Muscle of leg (tissue), 3 donors: ENCODE measurements at regions not wholly inside any gene's neighbourhood (a gene's known extent, or its start where the extent isn't known, plus 50 kb on each side); places are given as distances from the start of the nearest gene placed in this dataset.
"Not testable (repeated sequence)": the region's sequence is repeated elsewhere in the genome, so short reads cannot be mapped to it uniquely, and the experiment has no call there.

Experiments
- DNase-seq: peaks from one replicate; pipeline ENCODE4 v3.0.0; 2013
- H3K27ac ChIP-seq: one replicate; pipeline ENCODE4 v1.5.1; 2013; ENCODE audit warnings: mild to moderate bottlenecking, low read length, control low read depth
- H3K27me3 ChIP-seq: one replicate; pipeline ENCODE4 v1.6.1; 2013; ENCODE audit warnings: low read length; ENCODE audit not compliant: control insufficient read depth, insufficient read depth
- H3K36me3 ChIP-seq: one replicate; pipeline ENCODE4 v1.6.1; 2013; ENCODE audit warnings: low read length; ENCODE audit not compliant: control insufficient read depth, insufficient read depth
- H3K4me1 ChIP-seq: one replicate; pipeline ENCODE4 v1.6.1; 2013; ENCODE audit warnings: low read length; ENCODE audit not compliant: control insufficient read depth, insufficient read depth
- H3K4me3 ChIP-seq: one replicate; pipeline ENCODE4 v1.5.1; 2013; ENCODE audit warnings: low read length, control low read depth
- H3K9me3 ChIP-seq: replicated peaks from 2 replicates; pipeline ENCODE4 v1.6.1; 2013; ENCODE audit warnings: low read depth, low read length; ENCODE audit not compliant: control insufficient read depth
- WGBS: methylation state at CpG from one replicate; pipeline ENCODE4 v1.1.5; 2013; ENCODE audit warnings: missing lambda C conversion rate; ENCODE audit not compliant: insufficient coverage; 5-methylcytosine and 5-hydroxymethylcytosine counted together

DNA sequence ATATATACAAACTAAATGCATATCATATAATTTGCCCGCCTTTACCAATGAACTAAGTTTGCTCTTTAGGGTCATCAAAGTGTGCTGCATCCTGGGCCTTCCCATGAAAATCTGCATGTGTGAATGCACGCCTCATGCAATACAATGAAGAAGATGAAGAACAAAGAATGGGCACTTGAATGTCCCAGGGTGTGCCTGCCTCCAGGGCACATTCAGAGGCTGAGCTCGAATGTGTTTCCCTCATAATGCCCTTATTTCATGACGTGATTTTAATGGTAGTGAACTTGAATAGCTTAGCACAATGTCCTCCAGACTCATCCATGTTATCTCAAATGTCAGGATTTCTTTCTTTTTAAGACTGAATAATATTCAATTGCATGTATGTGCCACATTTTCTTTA lies 824.9 kb downstream of the TNS3 start:
- 100% methylated on average over 1 of the region's 4 CpGs for WGBS
- Histone ChIP-seq H3K36me3 (no peaks in the 10 kb centered on the region), H3K4me1 (no peaks in the 10 kb centered on the region), H3K9me3 (no peaks in the 10 kb centered on the region), H3K4me3 (no peak overlapping the region), H3K27me3 (no peaks in the 10 kb centered on the region), H3K27ac (no peak overlapping the region)
- DNase-seq: no peak

DNA sequence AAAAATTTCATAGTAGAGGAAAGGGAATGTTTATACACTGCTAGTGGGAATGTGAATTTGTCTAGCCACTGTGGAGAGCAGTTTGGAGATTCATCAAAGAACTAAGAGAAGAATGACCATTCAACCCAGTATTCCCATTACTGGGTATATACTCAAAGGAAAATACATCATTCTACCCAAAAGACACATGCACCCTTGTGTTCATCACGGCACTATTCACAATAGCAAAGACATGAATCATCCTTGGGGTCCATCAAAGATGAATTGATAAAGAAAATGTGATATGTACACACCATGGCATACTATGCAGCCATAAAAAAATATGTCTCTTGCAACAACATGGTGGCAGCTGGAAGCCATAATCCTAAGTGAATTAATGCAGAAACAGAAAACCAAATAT lies 825.7 kb downstream of the TNS3 start:
- Histone ChIP-seq H3K27me3 (no peaks in the 10 kb centered on the region), H3K4me1 (no peaks in the 10 kb centered on the region), H3K4me3 (no peak overlapping the region), H3K36me3 (no peaks in the 10 kb centered on the region), H3K9me3 (no peaks in the 10 kb centered on the region), H3K27ac (no peak overlapping the region)
- DNase-seq: no peak
- WGBS: no CpG with 5 or more reads among the region's 1 CpG

DNA sequence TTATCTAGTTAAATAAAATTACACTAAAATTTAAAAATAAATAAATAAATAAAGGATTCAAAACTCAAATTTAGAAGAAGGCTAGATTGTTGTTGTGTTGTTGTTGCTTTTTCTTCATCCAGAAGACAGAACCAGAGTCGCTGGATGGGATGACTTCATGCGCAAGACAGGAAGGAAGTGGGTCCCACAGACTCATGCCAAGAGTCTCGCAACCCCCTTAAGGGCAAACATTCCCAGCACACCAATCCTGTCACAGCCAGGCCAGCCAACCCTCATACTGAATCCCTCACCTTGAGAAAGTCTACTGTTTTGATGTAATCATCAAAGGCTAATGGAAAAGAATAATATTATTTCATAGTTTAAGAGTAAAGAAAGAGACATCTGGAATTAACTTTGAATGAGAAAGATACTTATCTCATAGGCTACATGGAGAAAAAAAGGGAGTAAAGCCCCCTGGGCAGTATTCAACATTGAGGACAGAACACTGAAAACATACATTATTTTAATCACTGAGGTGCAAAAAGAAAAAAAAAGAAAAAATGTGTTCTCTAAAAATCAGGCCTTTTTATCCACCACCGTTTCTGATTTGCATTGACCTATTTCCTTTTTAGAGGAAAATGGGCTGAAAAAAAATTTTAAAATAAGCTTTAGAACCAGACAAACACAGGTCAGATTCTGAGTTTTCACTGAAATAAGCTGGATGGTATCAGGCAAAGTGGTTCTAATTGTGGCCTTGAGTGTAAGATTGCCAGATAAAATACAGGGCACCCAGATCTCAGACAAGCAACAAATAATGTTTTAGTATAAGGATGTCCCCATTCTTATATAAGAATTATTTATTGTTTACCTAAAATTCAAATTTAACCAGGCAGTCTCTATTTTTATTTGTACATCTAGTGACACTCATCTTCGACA lies 826.5 kb downstream of the TNS3 start:
- no peak for DNase-seq
- no CpG with 5 or more reads among the region's 5 CpGs for WGBS
- H3K36me3 ChIP-seq: no peaks in the 10 kb centered on the region
- no peak overlapping the region for H3K4me3 ChIP-seq
- no peak overlapping the region for H3K27ac ChIP-seq
- H3K4me1 ChIP-seq: no peaks in the 10 kb centered on the region
- H3K9me3 ChIP-seq: no peaks in the 10 kb centered on the region
- no peaks in the 10 kb centered on the region for H3K27me3 ChIP-seq

DNA sequence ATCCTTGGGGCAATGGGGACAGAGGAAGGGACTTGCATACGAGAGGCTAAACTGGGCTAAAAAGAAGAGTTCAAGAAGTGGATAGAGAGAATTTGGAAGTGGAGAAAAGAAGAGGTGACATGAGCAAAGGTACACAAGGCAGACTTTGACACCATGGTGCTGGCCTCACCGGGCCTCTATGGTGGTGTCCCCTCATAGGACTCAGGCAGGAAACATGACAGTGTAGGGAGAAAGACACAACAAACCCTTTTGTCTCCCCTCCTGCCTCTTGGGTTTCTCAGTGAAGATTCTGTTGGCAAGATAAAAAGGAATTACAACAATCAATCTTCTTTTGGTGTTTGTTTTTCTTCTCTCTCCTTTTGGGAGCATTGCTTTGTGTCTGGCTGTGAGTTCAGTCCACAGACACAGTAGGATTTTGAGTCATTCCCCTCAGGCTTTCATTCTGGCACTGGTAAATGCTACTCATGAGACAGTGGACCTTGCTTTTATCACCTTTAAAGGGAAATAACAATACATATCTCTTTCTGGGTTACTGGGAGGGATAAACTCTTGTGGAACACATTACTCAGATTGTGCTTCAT lies 827.7 kb downstream of the TNS3 start:
- H3K9me3 ChIP-seq: no peaks in the 10 kb centered on the region
- H3K4me1 ChIP-seq: no peaks in the 10 kb centered on the region
- H3K27me3 ChIP-seq: no peaks in the 10 kb centered on the region
- DNase-seq: no peak
- no peaks in the 10 kb centered on the region for H3K36me3 ChIP-seq
- no peak overlapping the region for H3K4me3 ChIP-seq
- WGBS: 78% methylated on average over 1 of the region's 2 CpGs
- H3K27ac ChIP-seq: no peak overlapping the region

DNA sequence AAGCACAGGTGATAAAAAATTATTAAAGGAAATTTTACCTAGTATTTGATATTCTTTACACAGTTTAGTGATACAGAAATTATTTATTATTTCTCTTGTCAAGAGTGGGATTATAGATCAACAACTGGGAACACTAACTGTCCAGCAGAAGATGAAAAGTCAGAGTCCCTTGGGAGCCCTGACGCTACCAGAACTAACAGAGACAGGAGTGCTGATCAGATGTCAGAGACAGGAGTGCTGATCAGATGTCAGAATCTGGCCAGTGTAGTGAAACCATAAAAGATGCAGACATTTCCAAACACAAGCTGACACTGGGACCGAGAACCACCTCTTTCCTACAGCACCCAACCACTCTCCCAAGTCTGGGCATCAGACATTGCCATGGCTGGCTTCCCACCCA lies 828.2 kb downstream of the TNS3 start:
- Histone ChIP-seq H3K9me3 (no peaks in the 10 kb centered on the region), H3K27ac (no peak overlapping the region), H3K4me3 (no peak overlapping the region), H3K36me3 (no peaks in the 10 kb centered on the region), H3K27me3 (no peaks in the 10 kb centered on the region), H3K4me1 (no peaks in the 10 kb centered on the region)
- 33% methylated on average over 1 of the region's 2 CpGs for WGBS
- DNase-seq: no peak

DNA sequence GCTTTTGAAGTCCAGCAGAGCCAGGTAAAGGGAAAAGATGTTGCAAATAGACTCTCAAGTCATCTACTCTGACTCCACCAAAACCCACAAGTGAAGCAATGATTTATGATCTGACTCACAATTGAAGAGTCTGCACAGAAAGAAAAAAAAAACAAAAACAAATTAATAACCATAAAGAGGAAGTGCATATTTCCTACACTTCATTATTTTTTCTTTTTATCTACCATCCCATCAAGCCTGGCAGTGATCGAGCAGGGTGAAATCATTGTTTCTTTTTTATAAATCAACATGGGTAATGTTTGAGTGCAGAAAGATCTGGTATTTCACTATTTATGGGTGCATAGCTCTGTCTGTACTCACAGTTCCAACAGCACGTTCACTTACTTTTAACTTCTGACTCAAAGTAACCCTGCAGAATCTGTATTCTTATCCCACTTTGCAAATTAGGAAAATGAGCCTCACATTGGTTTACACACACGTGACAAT lies 829.0 kb downstream of the TNS3 start:
- Histone ChIP-seq H3K27me3 (no peaks in the 10 kb centered on the region), H3K27ac (no peak overlapping the region), H3K9me3 (no peaks in the 10 kb centered on the region), H3K4me3 (no peak overlapping the region), H3K36me3 (no peaks in the 10 kb centered on the region), H3K4me1 (no peaks in the 10 kb centered on the region)
- DNase-seq: no peak
- WGBS: no CpG with 5 or more reads among the region's 3 CpGs

DNA sequence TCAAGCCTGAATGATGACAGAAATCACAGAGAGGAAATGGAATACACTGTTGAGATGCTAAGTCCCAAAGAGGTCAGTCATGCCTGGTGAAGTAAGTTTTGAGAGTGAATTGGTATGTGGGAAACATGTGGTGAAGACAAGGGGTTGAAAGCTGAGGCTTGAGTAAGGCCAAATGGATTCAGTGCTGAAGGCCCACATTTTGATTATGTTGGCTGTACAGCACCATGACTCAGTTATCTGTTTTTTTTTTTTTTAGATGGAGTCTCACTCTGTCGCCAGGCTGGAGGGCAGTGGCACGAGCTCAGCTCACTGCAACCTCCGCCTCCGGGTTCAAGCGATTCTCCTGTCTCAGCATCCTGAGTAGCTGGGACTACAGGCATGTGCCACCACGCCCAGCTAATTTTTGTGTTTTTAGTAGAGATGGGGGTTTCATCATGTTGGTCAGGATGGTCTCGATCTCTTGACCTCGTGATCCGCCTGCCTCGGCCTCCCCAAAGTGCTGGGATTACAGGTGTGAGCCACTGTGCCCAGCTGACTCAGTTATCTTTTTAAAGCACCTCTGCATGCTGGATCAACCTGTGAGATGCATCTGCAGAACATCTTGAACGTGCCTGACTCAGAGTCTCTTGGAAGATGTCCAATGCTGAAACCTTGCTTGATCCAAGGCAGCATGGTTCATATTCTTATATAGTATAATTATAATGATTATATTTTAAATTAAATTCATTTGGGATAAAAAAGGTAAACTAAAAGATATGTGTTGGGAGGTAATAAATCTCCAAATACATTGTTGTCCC lies 829.8 kb downstream of the TNS3 start:
- H3K36me3 ChIP-seq, H3K4me1 ChIP-seq, H3K4me3 ChIP-seq, H3K27ac ChIP-seq, DNase-seq, H3K9me3 ChIP-seq, H3K27me3 ChIP-seq: not testable (repeated sequence)
- 93% methylated on average over 10 of the region's 11 CpGs for WGBS

DNA sequence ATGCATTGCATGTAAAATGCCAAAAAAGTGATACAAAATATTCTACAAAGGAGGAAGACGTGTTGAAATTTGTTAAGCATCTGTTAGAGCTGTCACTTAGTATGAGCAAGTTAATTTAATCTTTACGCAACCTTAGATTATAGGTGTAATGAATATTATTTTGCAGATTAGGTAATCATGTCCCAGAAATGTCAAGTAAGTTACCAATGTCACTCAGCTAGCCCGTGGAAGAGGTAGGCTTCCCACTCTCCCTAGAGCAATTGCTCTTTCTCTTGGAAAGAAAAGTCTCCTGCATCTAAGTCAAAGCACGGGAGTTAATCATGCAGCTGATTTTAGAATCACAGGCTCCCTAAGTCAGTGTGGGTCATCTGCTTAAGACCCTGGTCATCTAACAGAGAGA lies 830.4 kb upstream of the IGFBP3 start:
- Histone ChIP-seq H3K27me3 (no peaks in the 10 kb centered on the region), H3K27ac (no peak overlapping the region), H3K36me3 (no peaks in the 10 kb centered on the region), H3K9me3 (no peaks in the 10 kb centered on the region), H3K4me1 (no peaks in the 10 kb centered on the region), H3K4me3 (no peak overlapping the region)
- WGBS: 100% methylated on average over 1 of the region's 4 CpGs
- no peak for DNase-seq

DNA sequence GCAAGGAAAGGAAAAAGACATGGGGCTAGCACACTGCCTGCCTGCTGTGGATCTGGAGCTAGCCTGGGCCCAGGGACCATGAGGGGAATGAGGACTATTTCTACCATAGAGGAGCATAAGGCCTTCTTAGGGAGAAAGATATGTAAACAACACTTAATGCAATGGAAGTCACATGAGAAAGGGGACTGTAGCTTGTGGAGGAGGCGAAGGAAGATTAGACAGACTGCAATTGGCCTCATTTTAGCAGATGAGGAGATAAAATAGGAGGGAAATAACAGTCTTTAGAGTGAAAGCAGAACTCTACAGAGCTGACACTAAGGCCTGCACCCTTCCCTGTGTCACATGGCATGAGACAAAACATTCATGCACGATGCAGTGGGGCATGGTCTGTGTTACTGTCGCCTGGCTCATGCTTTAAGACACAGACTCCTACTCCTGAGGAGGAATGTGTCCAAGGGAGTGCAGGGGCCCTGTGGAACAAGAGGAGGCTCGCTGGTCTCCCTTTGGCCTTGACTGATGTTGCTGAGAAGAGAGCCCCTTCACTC lies 829.3 kb upstream of the IGFBP3 start:
- WGBS: 74% methylated on average over 4 of the region's 4 CpGs
- DNase-seq: no peak
- H3K27me3 ChIP-seq: no peaks in the 10 kb centered on the region

More for the DNA sequence above, 829.3 kb upstream of the IGFBP3 start:
- Histone ChIP-seq H3K9me3 (no peaks in the 10 kb centered on the region), H3K27ac (no peak overlapping the region), H3K4me3 (no peak overlapping the region), H3K4me1 (no peaks in the 10 kb centered on the region), H3K36me3 (no peaks in the 10 kb centered on the region)
